H1 (cell line): ENCODE measurements at regions not wholly inside any gene's neighbourhood (a gene's known extent, or its start where the extent isn't known, plus 50 kb on each side); places are given as distances from the start of the nearest gene placed in this dataset.

ENCODE experiments used
- ASH2L ChIP-seq: fragments of 200-600, 300-600 bp; sonication (generic); IDR thresholded peaks from one replicate; pipeline ENCODE4 v1.7.1; 2017; ENCODE audit warnings: low read length
- BCL11A ChIP-seq, 2 experiments: IDR thresholded peaks; one replicate each; pipeline ENCODE4 v1.6.1; 2011; ENCODE audit warnings: low read depth in 2 of 2, low read length in 2 of 2, mild to moderate bottlenecking in 2 of 2
- CHD1 ChIP-seq: IDR thresholded peaks from 2 replicates; pipeline ENCODE4 v1.6.1; 2012; ENCODE audit warnings: low read depth, low read length, improper control_type of control experiment
- CTBP2 ChIP-seq: IDR thresholded peaks from 2 replicates; pipeline ENCODE4 v1.7.0; 2011; ENCODE audit warnings: borderline replicate concordance, mild to moderate bottlenecking, moderate library complexity, mixed read lengths, low read length; ENCODE audit not compliant: insufficient read depth, insufficient read length
- PHF8 ChIP-seq: fragments of 200-600 bp; sonication (generic); conservative IDR thresholded peaks from 2 replicates; pipeline ENCODE4 v1.7.1; 2012; ENCODE audit warnings: low read depth, mild to moderate bottlenecking, inconsistent platforms, low read length, moderate library complexity
- SAP30 ChIP-seq: fragments of 300-600 bp; sonication (generic); IDR thresholded peaks from 2 replicates; pipeline ENCODE4 v1.7.1; 2012; ENCODE audit warnings: low read length, moderate library complexity, mild to moderate bottlenecking, inconsistent platforms; ENCODE audit not compliant: insufficient read depth, insufficient replicate concordance
- SP2 ChIP-seq: IDR thresholded peaks from 2 replicates; pipeline ENCODE4 v1.6.1; 2012; ENCODE audit warnings: mild to moderate bottlenecking, low read length, inconsistent platforms
- ZNF274 ChIP-seq: IDR thresholded peaks from 2 replicates; pipeline ENCODE4 v1.7.0; 2012; ENCODE audit warnings: low read length, borderline replicate concordance; ENCODE audit errors: extremely low read depth
- TF ChIP-seq, protein P1 (sequence below): IDR thresholded peaks from 2 replicates; pipeline ENCODE4 v1.6.1; 2012; ENCODE audit warnings: low read length, inconsistent platforms

DNA sequence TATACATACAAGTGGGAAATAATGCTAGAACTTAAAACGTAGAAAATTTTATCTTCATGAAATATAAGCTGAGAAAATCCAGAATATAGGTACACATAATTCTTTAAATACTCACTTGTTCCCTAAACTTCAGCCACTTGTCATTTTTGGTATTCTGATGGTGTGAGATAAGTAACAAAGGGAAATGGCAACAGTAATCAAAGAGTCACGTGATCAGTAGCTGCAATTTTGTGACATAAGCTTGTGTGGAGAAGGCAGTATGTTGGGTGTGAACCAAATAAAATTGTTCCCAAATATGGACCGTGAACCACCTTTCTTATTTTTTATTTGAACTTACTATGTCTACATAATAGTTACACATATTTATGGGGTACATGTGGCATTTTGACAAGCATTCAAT, 650.3 kb upstream of the ADARB2 start (continued):
- TF ChIP-seq, protein P1, sequence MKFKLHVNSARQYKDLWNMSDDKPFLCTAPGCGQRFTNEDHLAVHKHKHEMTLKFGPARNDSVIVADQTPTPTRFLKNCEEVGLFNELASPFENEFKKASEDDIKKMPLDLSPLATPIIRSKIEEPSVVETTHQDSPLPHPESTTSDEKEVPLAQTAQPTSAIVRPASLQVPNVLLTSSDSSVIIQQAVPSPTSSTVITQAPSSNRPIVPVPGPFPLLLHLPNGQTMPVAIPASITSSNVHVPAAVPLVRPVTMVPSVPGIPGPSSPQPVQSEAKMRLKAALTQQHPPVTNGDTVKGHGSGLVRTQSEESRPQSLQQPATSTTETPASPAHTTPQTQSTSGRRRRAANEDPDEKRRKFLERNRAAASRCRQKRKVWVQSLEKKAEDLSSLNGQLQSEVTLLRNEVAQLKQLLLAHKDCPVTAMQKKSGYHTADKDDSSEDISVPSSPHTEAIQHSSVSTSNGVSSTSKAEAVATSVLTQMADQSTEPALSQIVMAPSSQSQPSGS: no peak
- TF ChIP-seq CTBP2: no peak
- no peak for TF ChIP-seq ZNF274
- no peak for TF ChIP-seq ASH2L
- no peak for TF ChIP-seq SP2
- TF ChIP-seq PHF8: no peak
- TF ChIP-seq BCL11A (IDR thresholded peaks at IDR 0.05; ENCODE audit: low read depth in 2 of 2, low read length in 2 of 2): no peak
- no peak for TF ChIP-seq CHD1
- no peak for TF ChIP-seq SAP30
